Erythroblast (primary cell): ENCODE measurements at regions not wholly inside any gene's neighbourhood (a gene's known extent, or its start where the extent isn't known, plus 50 kb on each side); places are given as distances from the start of the nearest gene placed in this dataset.
A peak's percentile ranks its signal among the peaks of the same experiment; 100 is the strongest.

ENCODE experiments used
- DNase-seq, 2 experiments: peaks; one replicate each; lab custom pipeline; 2025; lab: John Stamatoyannopoulos, UW
- GATA1 ChIP-seq: IDR thresholded peaks from 2 replicates; pipeline ENCODE4 v1.6.1; 2011; ENCODE audit warnings: low read depth, mild to moderate bottlenecking, control low read depth, low read length, moderate library complexity
- POLR2A ChIP-seq: IDR thresholded peaks from 2 replicates; pipeline ENCODE4 v1.6.1; 2011; ENCODE audit warnings: mild to moderate bottlenecking, low read length

- no peak for DNase-seq
- TF ChIP-seq GATA1 (no peak), POLR2A (no peak)
Observed at GRCh38 chr4:81970454-81970853, 403.3 kb downstream of the HNRNPD start.

- DNase-seq: no peak
- no peak for TF ChIP-seq GATA1
- no peak for TF ChIP-seq POLR2A
Observed at GRCh38 chr4:81966676-81967075, 407.1 kb downstream of the HNRNPD start.

GRCh38 chr4:81965911-81966310 lies 407.9 kb downstream of the HNRNPD start:
- no peak for DNase-seq
- TF ChIP-seq GATA1: no peak
- no peak for TF ChIP-seq POLR2A

- TF ChIP-seq GATA1 (no peak), POLR2A (no peak)
- DNase-seq: no peak
Observed at GRCh38 chr4:81965454-81965853, 408.3 kb downstream of the HNRNPD start.

GRCh38 chr4:81963763-81964020 lies 410.1 kb downstream of the HNRNPD start:
- no peak for TF ChIP-seq GATA1
- TF ChIP-seq POLR2A: no peak
- no peak for DNase-seq

GRCh38 chr4:81963015-81963762 lies 410.6 kb downstream of the HNRNPD start:
- DNase-seq: no peak
- no peak for TF ChIP-seq POLR2A
- TF ChIP-seq GATA1: no peak

GRCh38 chr4:81960961-81961360 lies 412.8 kb downstream of the HNRNPD start:
- no peak for TF ChIP-seq GATA1
- no peak for TF ChIP-seq POLR2A
- no peak for DNase-seq

GRCh38 chr4:81954271-81954670 lies 419.5 kb downstream of the HNRNPD start:
- no peak for DNase-seq
- TF ChIP-seq POLR2A (no peak), GATA1 (no peak)

GRCh38 chr4:81951891-81952455 lies 421.8 kb downstream of the HNRNPD start:
- no peak for DNase-seq
- TF ChIP-seq GATA1: no peak
- no peak for TF ChIP-seq POLR2A

GRCh38 chr4:81946996-81947395 lies 426.8 kb downstream of the HNRNPD start:
- DNase-seq: no peak
- TF ChIP-seq POLR2A (no peak), GATA1 (no peak)

GRCh38 chr4:81930506-81931238 lies 443.1 kb downstream of the HNRNPD start:
- TF ChIP-seq GATA1 (no peak), POLR2A (no peak)
- no peak for DNase-seq

GRCh38 chr4:81923140-81923539 lies 450.7 kb downstream of the HNRNPD start:
- no peak for TF ChIP-seq POLR2A
- no peak for TF ChIP-seq GATA1
- DNase-seq: no peak

GRCh38 chr4:81922313-81922712 lies 450.6 kb upstream of the RASGEF1B start:
- no peak for DNase-seq
- TF ChIP-seq GATA1: no peak
- TF ChIP-seq POLR2A: no peak

- no peak for TF ChIP-seq GATA1
- TF ChIP-seq POLR2A: no peak
- DNase-seq: no peak
Observed at GRCh38 chr4:81921751-81922159, 450.0 kb upstream of the RASGEF1B start.

- TF ChIP-seq POLR2A: no peak
- no peak for TF ChIP-seq GATA1
- peak; percentile 6 to 18 for DNase-seq
Observed at GRCh38 chr4:81919810-81920209, 448.1 kb upstream of the RASGEF1B start.
